ENCODE measurements at regions not wholly inside any gene's neighbourhood (a gene's known extent, or its start where the extent isn't known, plus 50 kb on each side); places are given as distances from the start of the nearest gene placed in this dataset.

GRCh38 chr16:17019366-17019765 lies 451.4 kb downstream of the XYLT1 start:
- Histone ChIP-seq H3K9me3 (peaks cover 12% of the 10 kb centered on the region), H3K27me3 (no peaks in the 10 kb centered on the region), H3K36me3 (no peaks in the 10 kb centered on the region), H3K4me2 (no peak overlapping the region), H3K9ac (no peak overlapping the region), H4K20me1 (no peaks in the 10 kb centered on the region), H3K27ac (no peak overlapping the region), H3K4me3 (no peak overlapping the region), H3K4me1 (peaks cover 10% of the 10 kb centered on the region)
- TF ChIP-seq Cebpa-rat (IDR thresholded peaks at IDR 0.05): no peak

GRCh38 chr16:17023606-17024005 lies 447.2 kb downstream of the XYLT1 start:
- Histone ChIP-seq H3K9me3 (peaks cover 4% of the 10 kb centered on the region; the same call in 1 of the 2 replicates), H3K9ac (no peak overlapping the region), H3K36me3 (no peaks in the 10 kb centered on the region), H4K20me1 (no peaks in the 10 kb centered on the region), H3K4me1 (peaks cover 49% of the 10 kb centered on the region), H3K4me3 (no peak overlapping the region), H3K4me2 (no peak overlapping the region), H3K27ac (no peak overlapping the region), H3K27me3 (no peaks in the 10 kb centered on the region)
- no peak for TF ChIP-seq Cebpa-rat (IDR thresholded peaks at IDR 0.05)

- Histone ChIP-seq H3K9me3 (peaks cover 8% of the 10 kb centered on the region), H3K4me3 (no peak overlapping the region)
Measured at GRCh38 chr16:17024514-17024913, 446.2 kb downstream of the XYLT1 start.

GRCh38 chr16:17026600-17027242 lies 444.0 kb downstream of the XYLT1 start:
- no peak for TF ChIP-seq Cebpa-rat (IDR thresholded peaks at IDR 0.05)
- Histone ChIP-seq H3K9me3 (peaks cover 12% of the 10 kb centered on the region), H3K4me2 (peak overlapping the region; percentile 63), H3K4me3 (no peak overlapping the region; the same call in 1 of the 2 replicates), H3K27ac (peak overlapping the region; percentile 44; the same call in 1 of the 2 replicates), H3K9ac (no peak overlapping the region), H3K27me3 (no peaks in the 10 kb centered on the region), H4K20me1 (no peaks in the 10 kb centered on the region), H3K36me3 (no peaks in the 10 kb centered on the region), H3K4me1 (peaks cover 49% of the 10 kb centered on the region)

More at GRCh38 chr16:17024514-17024913, 446.2 kb downstream of the XYLT1 start:
- Histone ChIP-seq H3K4me2 (no peak overlapping the region), H4K20me1 (no peaks in the 10 kb centered on the region), H3K27ac (no peak overlapping the region), H3K9ac (no peak overlapping the region), H3K27me3 (no peaks in the 10 kb centered on the region), H3K36me3 (no peaks in the 10 kb centered on the region), H3K4me1 (peaks cover 49% of the 10 kb centered on the region)
- no peak for TF ChIP-seq Cebpa-rat (IDR thresholded peaks at IDR 0.05)

- no peak overlapping the region for H3K9ac ChIP-seq
- H3K9me3 ChIP-seq: peaks cover 12% of the 10 kb centered on the region
- peak overlapping the region; percentile 4; the same call in 1 of the 2 replicates for H3K4me3 ChIP-seq
- no peaks in the 10 kb centered on the region for H3K36me3 ChIP-seq
- H3K4me1 ChIP-seq: peaks cover 49% of the 10 kb centered on the region
- no peaks in the 10 kb centered on the region for H4K20me1 ChIP-seq
- H3K27ac ChIP-seq: peak overlapping the region; percentile 44
- H3K4me2 ChIP-seq: peak overlapping the region; percentile 63
- TF ChIP-seq Cebpa-rat (IDR thresholded peaks at IDR 0.05): no peak
- no peaks in the 10 kb centered on the region for H3K27me3 ChIP-seq
Measured at GRCh38 chr16:17027488-17028129, 443.2 kb downstream of the XYLT1 start.

- H3K4me3 ChIP-seq: no peak overlapping the region
- H3K27me3 ChIP-seq: no peaks in the 10 kb centered on the region
- no peak overlapping the region for H3K4me2 ChIP-seq
- H4K20me1 ChIP-seq: no peaks in the 10 kb centered on the region
- no peak overlapping the region for H3K9ac ChIP-seq
- no peak overlapping the region for H3K27ac ChIP-seq
- H3K4me1 ChIP-seq: peaks cover 39% of the 10 kb centered on the region
- peaks cover 12% of the 10 kb centered on the region for H3K9me3 ChIP-seq
- no peaks in the 10 kb centered on the region for H3K36me3 ChIP-seq
- TF ChIP-seq Cebpa-rat (IDR thresholded peaks at IDR 0.05): no peak
Measured at GRCh38 chr16:17029602-17030350, 441.0 kb downstream of the XYLT1 start.

GRCh38 chr16:17031484-17032268 lies 439.1 kb downstream of the XYLT1 start:
- Histone ChIP-seq H3K36me3 (no peaks in the 10 kb centered on the region), H4K20me1 (no peaks in the 10 kb centered on the region), H3K9ac (no peak overlapping the region), H3K27ac (no peak overlapping the region), H3K4me2 (no peak overlapping the region), H3K4me3 (no peak overlapping the region), H3K4me1 (peaks cover 20% of the 10 kb centered on the region), H3K9me3 (peaks cover 9% of the 10 kb centered on the region), H3K27me3 (no peaks in the 10 kb centered on the region)
- no peak for TF ChIP-seq Cebpa-rat (IDR thresholded peaks at IDR 0.05)

GRCh38 chr16:17032332-17032731 lies 438.4 kb downstream of the XYLT1 start:
- no peak overlapping the region for H3K27ac ChIP-seq
- no peak overlapping the region for H3K4me2 ChIP-seq
- H3K36me3 ChIP-seq: no peaks in the 10 kb centered on the region
- H3K9ac ChIP-seq: no peak overlapping the region
- H3K4me3 ChIP-seq: no peak overlapping the region
- no peaks in the 10 kb centered on the region for H4K20me1 ChIP-seq
- peaks cover 17% of the 10 kb centered on the region for H3K4me1 ChIP-seq
- no peaks in the 10 kb centered on the region for H3K27me3 ChIP-seq
- TF ChIP-seq Cebpa-rat (IDR thresholded peaks at IDR 0.05): no peak
- H3K9me3 ChIP-seq: peaks cover 9% of the 10 kb centered on the region

- no peaks in the 10 kb centered on the region for H4K20me1 ChIP-seq
- H3K9me3 ChIP-seq: peaks cover 3% of the 10 kb centered on the region
- no peak overlapping the region for H3K4me3 ChIP-seq
- 0 out of 2 replicates have a peak, but pooled peaks cover 4% of the 10 kb centered on the region for H3K4me1 ChIP-seq
- no peak overlapping the region for H3K9ac ChIP-seq
- no peak overlapping the region for H3K4me2 ChIP-seq
- TF ChIP-seq Cebpa-rat (IDR thresholded peaks at IDR 0.05): no peak
- no peaks in the 10 kb centered on the region for H3K27me3 ChIP-seq
- no peak overlapping the region for H3K27ac ChIP-seq
- H3K36me3 ChIP-seq: no peaks in the 10 kb centered on the region
Measured at GRCh38 chr16:17034477-17035252, 436.1 kb downstream of the XYLT1 start.
